T-cell (primary cell): ENCODE measurements at regions not wholly inside any gene's neighbourhood (a gene's known extent, or its start where the extent isn't known, plus 50 kb on each side); places are given as distances from the start of the nearest gene placed in this dataset.

Experiments used
- ATAC-seq, 4 experiments: fragments of 200-7000 bp in 3 of 4; fragments of 150-1000 bp in 1 of 4; cut with Tn5 transposase; replicated peaks in 1 of 4; 1 replicate in 3 of 4; 2 replicates in 1 of 4; pipeline ENCODE4 v1.10.0; 2021; ENCODE audit warnings: moderate library complexity in 3 of 4, mild to moderate bottlenecking in 2 of 4, moderate number of reproducible peaks in 1 of 4
- CTCF ChIA-PET, 2 donors: fragments of 300-600 bp; sonication (Branson Sonifier 250); formaldehyde crosslinking; loops; one replicate each; lab custom pipeline; 2022; ENCODE audit warnings: antibody characterized with exemption in 2 of 2; lab: Charles Lee
- POLR2A ChIA-PET, 2 donors: fragments of 300-600 bp; sonication (Branson Sonifier 250); formaldehyde crosslinking; loops; one replicate each; lab custom pipeline; 2022; ENCODE audit warnings: antibody characterized with exemption in 2 of 2; lab: Charles Lee
- DNase-seq, 35 experiments: peaks; one replicate each; pipeline versions ENCODE4 v3.0.0 to v3.0.0-alpha.2; 2013 to 2023
- H3K27ac ChIP-seq: one replicate; pipeline ENCODE4 v1.5.1; 2013; ENCODE audit warnings: low read length
- H3K27me3 ChIP-seq, 2 experiments: replicated peaks in 1 of 2; 1 replicate in 1 of 2; 2 replicates in 1 of 2; pipeline versions ENCODE4 v1.6.1 to v1.7.0; 2013; ENCODE audit warnings: low read length in 1 of 2, mixed read lengths in 1 of 2; ENCODE audit not compliant: control insufficient read depth in 2 of 2, insufficient read depth in 2 of 2; ENCODE audit errors: extremely low read depth in 1 of 2
- H3K36me3 ChIP-seq, 2 donors: 1 replicate in 1 of 2; 2 replicates in 1 of 2; pipeline versions ENCODE4 v1.6.1 to v1.7.0; 2013; ENCODE audit warnings: low read length in 1 of 2; ENCODE audit not compliant: control insufficient read depth in 2 of 2, insufficient read depth in 1 of 2; ENCODE audit errors: extremely low read depth in 1 of 2
- H3K4me1 ChIP-seq, 2 experiments: 1 replicate in 1 of 2; 2 replicates in 1 of 2; pipeline versions ENCODE4 v1.6.1 to v1.7.0; 2013; ENCODE audit warnings: low read length in 2 of 2, mixed read lengths in 1 of 2; ENCODE audit not compliant: insufficient read depth in 2 of 2, control insufficient read depth in 1 of 2; ENCODE audit errors: extremely low read depth in 1 of 2
- H3K4me3 ChIP-seq, 2 donors: 1 replicate in 1 of 2; 2 replicates in 1 of 2; pipeline versions ENCODE4 v1.5.1 to v1.7.0; 2013; ENCODE audit warnings: mild to moderate bottlenecking in 2 of 2, low read length in 1 of 2, moderate library complexity in 1 of 2; ENCODE audit not compliant: control insufficient read depth in 1 of 2; ENCODE audit errors: extremely low read depth in 1 of 2
- H3K9me3 ChIP-seq: 2 replicates; pipeline ENCODE4 v1.7.0; 2013
- H3K27ac Mint-ChIP-seq, 2 donors: one replicate each; pipeline ENCODE4 v1.8.0; 2020 to 2021; ENCODE audit warnings: mild to moderate bottlenecking in 2 of 2, mixed read lengths in 2 of 2
- H3K27me3 Mint-ChIP-seq, 2 donors: one replicate each; pipeline ENCODE4 v1.8.0; 2021 to 2022; ENCODE audit warnings: mixed read lengths in 2 of 2
- H3K36me3 Mint-ChIP-seq: one replicate; pipeline ENCODE4 v1.8.0; 2021; ENCODE audit warnings: mixed read lengths
- H3K4me1 Mint-ChIP-seq, 3 donors: one replicate each; pipeline ENCODE4 v1.8.0; 2020 to 2022; ENCODE audit warnings: mixed read lengths in 3 of 3, mild to moderate bottlenecking in 1 of 3
- H3K4me3 Mint-ChIP-seq, 3 donors: one replicate each; pipeline ENCODE4 v1.8.0; 2020 to 2022; ENCODE audit warnings: mild to moderate bottlenecking in 3 of 3, mixed read lengths in 3 of 3, moderate library complexity in 3 of 3
- H3K9me3 Mint-ChIP-seq, 3 donors: one replicate each; pipeline ENCODE4 v1.8.0; 2020 to 2022; ENCODE audit warnings: mixed read lengths in 3 of 3
- WGBS: methylation state at CpG from one replicate; pipeline ENCODE4 v1.1.5; 2013; ENCODE audit warnings: missing lambda C conversion rate; ENCODE audit not compliant: insufficient coverage; 5-methylcytosine and 5-hydroxymethylcytosine counted together

GRCh38 chr3:144426967-144427366 lies 455.3 kb downstream of the DIPK2A start:
- Mint-ChIP-seq H3K4me3 (no peak overlapping the region), H3K27ac (no peak overlapping the region), H3K9me3 (no peaks in the 10 kb centered on the region), H3K4me1 (no peaks in the 10 kb centered on the region), H3K27me3 (peaks cover 0 to 4% of the 10 kb centered on the region in 2 donors), H3K36me3 (no peaks in the 10 kb centered on the region)
- DNase-seq = no peak
- Histone ChIP-seq H3K36me3 (no peaks in the 10 kb centered on the region), H3K27ac (no peak overlapping the region), H3K4me1 (no peaks in the 10 kb centered on the region), H3K4me3 (no peak overlapping the region), H3K9me3 (no peaks in the 10 kb centered on the region), H3K27me3 (no peaks in the 10 kb centered on the region)
- CTCF ChIA-PET = no interaction called here
- 100% methylated on average over 2 of the region's 4 CpGs for WGBS
- no peak for ATAC-seq
- POLR2A ChIA-PET = no interaction called here

GRCh38 chr3:144429719-144430121 lies 458.1 kb downstream of the DIPK2A start:
- Histone ChIP-seq H3K27ac (no peak overlapping the region), H3K9me3 (no peaks in the 10 kb centered on the region), H3K27me3 (no peaks in the 10 kb centered on the region), H3K4me1 (no peaks in the 10 kb centered on the region), H3K36me3 (no peaks in the 10 kb centered on the region), H3K4me3 (no peak overlapping the region)
- no CpG with 5 or more reads among the region's 3 CpGs for WGBS
- ATAC-seq (no peak), DNase-seq (no peak)
- Mint-ChIP-seq H3K4me3 (no peak overlapping the region), H3K27ac (no peak overlapping the region), H3K9me3 (peaks cover 0 to 3% (median 0%) of the 10 kb centered on the region in 3 donors), H3K27me3 (peaks cover 0 to 4% of the 10 kb centered on the region in 2 donors), H3K4me1 (no peaks in the 10 kb centered on the region), H3K36me3 (no peaks in the 10 kb centered on the region)
- ChIA-PET CTCF (no interaction called here), POLR2A (interaction anchor here in 1 of 2 donors (0.6 kb wide), 1 partner anchor 71 kb away, joined by 3 read pairs; no protein-coding TSS in a partner anchor)

DNA sequence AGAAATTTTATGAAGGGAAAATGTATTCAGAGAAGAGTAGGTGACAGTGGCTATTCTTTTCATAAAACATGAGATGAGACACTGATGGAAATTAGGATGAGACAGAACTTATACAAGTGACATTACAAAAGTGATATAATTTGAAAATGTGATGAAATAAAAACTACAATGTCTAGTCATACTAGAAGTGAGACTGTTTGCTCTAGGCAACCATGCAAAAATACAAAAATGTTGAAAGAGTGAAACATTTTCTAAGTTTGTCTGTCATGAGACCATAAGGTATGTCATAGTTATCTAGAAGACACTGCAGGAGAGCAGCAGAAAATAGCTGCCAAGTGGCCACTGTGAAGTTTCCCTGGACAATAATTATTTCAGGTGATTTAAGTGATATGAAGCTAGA lies 459.5 kb downstream of the DIPK2A start:
- Mint-ChIP-seq H3K36me3 (no peaks in the 10 kb centered on the region), H3K4me3 (no peak overlapping the region)

DNA sequence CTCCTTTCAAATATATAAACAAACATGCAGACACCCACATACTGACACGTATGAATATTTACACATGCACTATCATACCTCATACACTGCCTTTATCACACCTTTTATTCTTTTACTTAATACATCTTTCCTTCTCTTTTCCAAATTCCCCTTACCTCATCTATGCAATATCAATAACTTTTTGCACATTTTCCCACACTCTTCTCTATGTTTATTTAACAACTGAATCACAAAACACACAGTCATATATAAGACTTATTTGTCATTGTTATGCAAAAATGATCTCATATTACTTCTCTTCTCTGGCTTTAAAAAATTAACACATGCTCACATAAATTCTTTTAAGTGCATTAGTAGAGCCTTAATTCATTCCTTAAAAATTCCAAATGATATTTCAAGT lies 461.4 kb downstream of the DIPK2A start:
- POLR2A ChIA-PET = no interaction called here
- H3K9me3 ChIP-seq = no peaks in the 10 kb centered on the region
- Mint-ChIP-seq H3K27me3 (peaks cover 0 to 4% of the 10 kb centered on the region in 2 donors), H3K36me3 (no peaks in the 10 kb centered on the region), H3K4me1 (no peaks in the 10 kb centered on the region), H3K9me3 (peaks cover 0 to 3% (median 0%) of the 10 kb centered on the region in 3 donors), H3K27ac (no peak overlapping the region), H3K4me3 (no peak overlapping the region)
- no peak for ATAC-seq
- no peak overlapping the region for H3K4me3 ChIP-seq
- CTCF ChIA-PET = no interaction called here
- no peaks in the 10 kb centered on the region for H3K36me3 ChIP-seq
- no peaks in the 10 kb centered on the region for H3K4me1 ChIP-seq
- peaks cover 0 to 4% of the 10 kb centered on the region in 2 experiments for H3K27me3 ChIP-seq
- no peak overlapping the region for H3K27ac ChIP-seq
- 45% methylated on average over 1 of the region's 1 CpG for WGBS
- DNase-seq = no peak

More for the DNA sequence above, 459.5 kb downstream of the DIPK2A start:
- ATAC-seq = no peak
- no peak for DNase-seq
- Mint-ChIP-seq H3K4me1 (no peaks in the 10 kb centered on the region), H3K27ac (no peak overlapping the region), H3K9me3 (peaks cover 0 to 3% (median 0%) of the 10 kb centered on the region in 3 donors), H3K27me3 (peaks cover 0 to 4% of the 10 kb centered on the region in 2 donors)
- Histone ChIP-seq H3K27me3 (no peaks in the 10 kb centered on the region), H3K27ac (no peak overlapping the region), H3K4me3 (no peak overlapping the region), H3K4me1 (no peaks in the 10 kb centered on the region), H3K9me3 (no peaks in the 10 kb centered on the region), H3K36me3 (no peaks in the 10 kb centered on the region)
- ChIA-PET POLR2A (no interaction called here), CTCF (no interaction called here)

DNA sequence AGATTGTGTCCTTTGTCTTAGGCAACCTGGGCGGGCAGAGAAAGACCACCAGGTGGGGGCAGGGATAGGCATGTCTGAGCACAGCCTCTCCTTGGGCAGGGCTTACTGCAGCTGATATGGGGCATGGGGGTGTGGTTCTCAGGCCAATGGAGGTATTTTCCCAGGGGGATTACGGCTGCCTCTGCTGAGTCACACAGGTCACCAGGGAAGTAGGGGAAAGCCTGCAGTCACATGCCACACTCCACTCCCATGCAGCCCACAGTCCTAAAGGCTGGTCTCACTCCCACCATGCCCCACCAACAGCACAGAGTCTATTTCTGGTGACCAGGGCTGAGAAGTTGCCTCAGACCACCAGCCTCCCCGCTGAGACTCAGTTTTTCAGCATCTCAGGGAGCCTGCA lies 466.4 kb downstream of the DIPK2A start:
- Mint-ChIP-seq H3K36me3 (no peaks in the 10 kb centered on the region), H3K4me1 (no peaks in the 10 kb centered on the region), H3K9me3 (peaks cover 0 to 3% (median 0%) of the 10 kb centered on the region in 3 donors), H3K27me3 (no peaks in the 10 kb centered on the region), H3K27ac (no peak overlapping the region), H3K4me3 (no peak overlapping the region)
- Histone ChIP-seq H3K9me3 (no peaks in the 10 kb centered on the region), H3K4me3 (no peak overlapping the region), H3K36me3 (no peaks in the 10 kb centered on the region), H3K27me3 (peaks cover 0 to 7% of the 10 kb centered on the region in 2 experiments), H3K4me1 (no peaks in the 10 kb centered on the region), H3K27ac (no peak overlapping the region)
- peak in 1 of 4 experiments; percentile 19 for ATAC-seq
- 100% methylated on average over 1 of the region's 3 CpGs for WGBS
- ChIA-PET CTCF (no interaction called here), POLR2A (no interaction called here)
- DNase-seq = no peak

GRCh38 chr3:144444061-144444460 lies 472.4 kb downstream of the DIPK2A start:
- CTCF ChIA-PET = no interaction called here
- H3K27ac Mint-ChIP-seq = no peak overlapping the region

DNA sequence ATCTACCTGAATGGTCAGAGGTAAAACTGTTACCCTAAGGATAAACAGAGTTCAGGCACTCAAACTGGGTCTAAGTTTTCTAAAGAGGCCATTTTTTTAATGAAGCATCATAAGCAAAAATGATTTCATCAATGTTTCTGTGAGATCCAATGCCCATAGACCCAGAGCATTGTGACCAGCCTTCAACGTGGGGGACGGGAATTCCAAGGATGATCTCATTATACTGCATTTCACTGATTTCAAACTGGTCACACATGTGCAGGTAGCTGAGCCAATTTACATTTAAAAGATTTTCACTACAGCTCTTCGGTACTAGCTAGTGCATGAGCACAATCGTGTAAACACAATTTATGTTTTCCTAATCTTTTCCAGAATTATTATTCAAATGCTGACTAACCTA lies 472.9 kb downstream of the DIPK2A start:
- Histone ChIP-seq H3K4me3 (no peak overlapping the region), H3K36me3 (no peaks in the 10 kb centered on the region), H3K4me1 (no peaks in the 10 kb centered on the region), H3K27ac (no peak overlapping the region), H3K27me3 (no peaks in the 10 kb centered on the region), H3K9me3 (no peaks in the 10 kb centered on the region)
- H3K4me1 Mint-ChIP-seq = no peaks in the 10 kb centered on the region
- POLR2A ChIA-PET = no interaction called here
- no peaks in the 10 kb centered on the region for H3K9me3 Mint-ChIP-seq
- CTCF ChIA-PET = no interaction called here
- no peak overlapping the region for H3K4me3 Mint-ChIP-seq
- peaks cover 0 to 2% of the 10 kb centered on the region in 2 donors for H3K27me3 Mint-ChIP-seq
- DNase-seq (no peak), ATAC-seq (no peak)
- no peaks in the 10 kb centered on the region for H3K36me3 Mint-ChIP-seq
- WGBS = 90% methylated on average over 2 of the region's 4 CpGs
- no peak overlapping the region for H3K27ac Mint-ChIP-seq

More at GRCh38 chr3:144444061-144444460, 472.4 kb downstream of the DIPK2A start:
- Histone ChIP-seq H3K9me3 (no peaks in the 10 kb centered on the region), H3K27ac (no peak overlapping the region), H3K36me3 (no peaks in the 10 kb centered on the region), H3K27me3 (no peaks in the 10 kb centered on the region), H3K4me3 (no peak overlapping the region), H3K4me1 (no peaks in the 10 kb centered on the region)
- ATAC-seq (no peak), DNase-seq (no peak)
- Mint-ChIP-seq H3K36me3 (no peaks in the 10 kb centered on the region), H3K4me3 (no peak overlapping the region), H3K27me3 (peaks cover 0 to 2% of the 10 kb centered on the region in 2 donors), H3K4me1 (no peaks in the 10 kb centered on the region), H3K9me3 (no peaks in the 10 kb centered on the region)
- WGBS = no CpG with 5 or more reads among the region's 2 CpGs
- POLR2A ChIA-PET = no interaction called here
